Esophagus squamous epithelium (tissue), 4 donors: ENCODE measurements at regions not wholly inside any gene's neighbourhood (a gene's known extent, or its start where the extent isn't known, plus 50 kb on each side); places are given as distances from the start of the nearest gene placed in this dataset.

Source experiments
- CTCF ChIP-seq, 6 experiments: fragments of 450-650 bp in 4 of 6; fragments of 200-600 bp in 2 of 6; sonication (generic) in 2 of 6; IDR thresholded peaks; one replicate each; pipeline ENCODE4 v1.5.1; 2016 to 2019; ENCODE audit warnings: antibody characterized with exemption in 6 of 6, mild to moderate bottlenecking in 4 of 6, moderate library complexity in 4 of 6
- POLR2A ChIP-seq, 4 donors: fragments of 450-650 bp; IDR thresholded peaks; one replicate each; pipeline ENCODE4 v1.6.1; 2017; ENCODE audit warnings: antibody characterized with exemption in 4 of 4, mild to moderate bottlenecking in 4 of 4, moderate library complexity in 3 of 4

- no peak for TF ChIP-seq CTCF (IDR thresholded peaks at IDR 0.05)
- no peak for TF ChIP-seq POLR2A (IDR thresholded peaks at IDR 0.05)
These were observed 155.0 kb upstream of the SFRP2 start for GRCh38 chr4:153943738-153944415.
